OCI-LY1 (cell line): ENCODE measurements at regions not wholly inside any gene's neighbourhood (a gene's known extent, or its start where the extent isn't known, plus 50 kb on each side); places are given as distances from the start of the nearest gene placed in this dataset.

Experiments used
- EZH2 ChIP-seq: fragments of 200-600 bp; sonication (generic), shearing (Covaris generic); IDR thresholded peaks from 2 replicates; pipeline ENCODE4 v1.8.0; 2017; ENCODE audit warnings: borderline replicate concordance, mixed run types, mild to moderate bottlenecking, antibody characterized with exemption, low read length, moderate library complexity, mixed read lengths
- TF ChIP-seq, protein P1 (sequence below): fragments of 200-600 bp; sonication (generic), shearing (Covaris generic); IDR thresholded peaks from 2 replicates; pipeline ENCODE4 v1.5.1; 2017; ENCODE audit warnings: mild to moderate bottlenecking, antibody characterized with exemption, low read length, moderate library complexity, mixed read lengths

DNA sequence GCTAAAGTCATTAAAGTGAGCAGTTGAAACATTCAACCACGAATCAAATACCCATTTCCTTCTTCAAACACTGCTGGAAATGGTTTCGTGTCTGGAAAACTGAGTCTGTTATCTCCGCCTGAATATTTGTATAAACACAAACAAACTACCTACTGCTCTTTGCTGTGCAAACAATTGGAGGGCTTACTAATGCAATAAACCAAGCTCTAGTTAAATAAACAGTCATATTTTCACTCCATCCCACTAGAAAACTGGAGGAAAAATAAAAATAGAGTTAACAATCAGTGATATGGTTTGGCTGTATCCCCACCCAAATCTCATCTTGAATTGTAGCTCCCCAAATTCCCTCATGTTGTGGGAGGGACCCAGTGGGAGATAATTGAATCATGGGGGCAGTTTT, 397.6 kb downstream of the RASEF start:
- TF ChIP-seq, protein P1, sequence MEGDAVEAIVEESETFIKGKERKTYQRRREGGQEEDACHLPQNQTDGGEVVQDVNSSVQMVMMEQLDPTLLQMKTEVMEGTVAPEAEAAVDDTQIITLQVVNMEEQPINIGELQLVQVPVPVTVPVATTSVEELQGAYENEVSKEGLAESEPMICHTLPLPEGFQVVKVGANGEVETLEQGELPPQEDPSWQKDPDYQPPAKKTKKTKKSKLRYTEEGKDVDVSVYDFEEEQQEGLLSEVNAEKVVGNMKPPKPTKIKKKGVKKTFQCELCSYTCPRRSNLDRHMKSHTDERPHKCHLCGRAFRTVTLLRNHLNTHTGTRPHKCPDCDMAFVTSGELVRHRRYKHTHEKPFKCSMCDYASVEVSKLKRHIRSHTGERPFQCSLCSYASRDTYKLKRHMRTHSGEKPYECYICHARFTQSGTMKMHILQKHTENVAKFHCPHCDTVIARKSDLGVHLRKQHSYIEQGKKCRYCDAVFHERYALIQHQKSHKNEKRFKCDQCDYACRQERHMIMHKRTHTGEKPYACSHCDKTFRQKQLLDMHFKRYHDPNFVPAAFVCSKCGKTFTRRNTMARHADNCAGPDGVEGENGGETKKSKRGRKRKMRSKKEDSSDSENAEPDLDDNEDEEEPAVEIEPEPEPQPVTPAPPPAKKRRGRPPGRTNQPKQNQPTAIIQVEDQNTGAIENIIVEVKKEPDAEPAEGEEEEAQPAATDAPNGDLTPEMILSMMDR, result no peak
- TF ChIP-seq EZH2, result no peak
